Calu3 (cell line): ENCODE measurements at regions not wholly inside any gene's neighbourhood (a gene's known extent, or its start where the extent isn't known, plus 50 kb on each side); places are given as distances from the start of the nearest gene placed in this dataset.

Source experiments
- BruUV-seq: library from RNA; stranded (reverse); fragments of 400-500 nt; replicated peaks from 2 replicates; lab custom pipeline; 2021; lab: Mats Ljungman, UMichigan
- CTCF ChIA-PET: fragments of 300-600 bp; sonication (Branson Sonifier 250); formaldehyde crosslinking; loops from one replicate; lab custom pipeline; 2022; ENCODE audit warnings: antibody characterized with exemption; lab: Charles Lee
- DNase-seq: peaks from one replicate; pipeline ENCODE4 v3.0.0; 2022
- H3K27ac Mint-ChIP-seq: one replicate; pipeline ENCODE4 v1.8.0; 2022; ENCODE audit warnings: mixed read lengths; ENCODE audit not compliant: unreplicated experiment
- H3K27me3 Mint-ChIP-seq: one replicate; pipeline ENCODE4 v1.8.0; 2022; ENCODE audit warnings: mixed read lengths; ENCODE audit not compliant: unreplicated experiment
- H3K36me3 Mint-ChIP-seq: one replicate; pipeline ENCODE4 v1.8.0; 2022; ENCODE audit warnings: mild to moderate bottlenecking, moderate library complexity, mixed read lengths; ENCODE audit not compliant: insufficient read depth, unreplicated experiment
- H3K4me1 Mint-ChIP-seq: one replicate; pipeline ENCODE4 v1.8.0; 2022; ENCODE audit warnings: mild to moderate bottlenecking, low read depth, mixed read lengths; ENCODE audit not compliant: unreplicated experiment
- H3K4me3 Mint-ChIP-seq: one replicate; pipeline ENCODE4 v1.8.0; 2022; ENCODE audit warnings: mild to moderate bottlenecking, low read depth, moderate library complexity, mixed read lengths; ENCODE audit not compliant: unreplicated experiment
- H3K9me3 Mint-ChIP-seq: one replicate; pipeline ENCODE4 v1.8.0; 2022; ENCODE audit warnings: low read depth, mixed read lengths; ENCODE audit not compliant: unreplicated experiment
- intact Hi-C: fragments of 100-400 bp; cut with micrococcal nuclease; formaldehyde crosslinking; loops from one replicate; pipeline ENCODE4 v1.10.0; 2022; ENCODE audit not compliant: unreplicated experiment
- TF ChIP-seq, protein P1 (sequence below): fragments of 200-600 bp; IDR thresholded peaks from one replicate; pipeline ENCODE4 v1.8.0; 2022; ENCODE audit warnings: antibody characterized with exemption; ENCODE audit not compliant: unreplicated experiment

GRCh38 chr6:113317891-113318574 is 539.1 kb upstream of the MARCKS start:
- Mint-ChIP-seq H3K27ac (no peak overlapping the region), H3K4me3 (no peak overlapping the region), H3K36me3 (no peaks in the 10 kb centered on the region), H3K27me3 (no peaks in the 10 kb centered on the region), H3K9me3 (no peaks in the 10 kb centered on the region), H3K4me1 (peaks cover 7% of the 10 kb centered on the region)
- CTCF ChIA-PET, result no interaction called here
- no peak for DNase-seq
- intact Hi-C loops, result no loop called here
- TF ChIP-seq, protein P1, sequence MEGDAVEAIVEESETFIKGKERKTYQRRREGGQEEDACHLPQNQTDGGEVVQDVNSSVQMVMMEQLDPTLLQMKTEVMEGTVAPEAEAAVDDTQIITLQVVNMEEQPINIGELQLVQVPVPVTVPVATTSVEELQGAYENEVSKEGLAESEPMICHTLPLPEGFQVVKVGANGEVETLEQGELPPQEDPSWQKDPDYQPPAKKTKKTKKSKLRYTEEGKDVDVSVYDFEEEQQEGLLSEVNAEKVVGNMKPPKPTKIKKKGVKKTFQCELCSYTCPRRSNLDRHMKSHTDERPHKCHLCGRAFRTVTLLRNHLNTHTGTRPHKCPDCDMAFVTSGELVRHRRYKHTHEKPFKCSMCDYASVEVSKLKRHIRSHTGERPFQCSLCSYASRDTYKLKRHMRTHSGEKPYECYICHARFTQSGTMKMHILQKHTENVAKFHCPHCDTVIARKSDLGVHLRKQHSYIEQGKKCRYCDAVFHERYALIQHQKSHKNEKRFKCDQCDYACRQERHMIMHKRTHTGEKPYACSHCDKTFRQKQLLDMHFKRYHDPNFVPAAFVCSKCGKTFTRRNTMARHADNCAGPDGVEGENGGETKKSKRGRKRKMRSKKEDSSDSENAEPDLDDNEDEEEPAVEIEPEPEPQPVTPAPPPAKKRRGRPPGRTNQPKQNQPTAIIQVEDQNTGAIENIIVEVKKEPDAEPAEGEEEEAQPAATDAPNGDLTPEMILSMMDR, result no peak
- BruUV-seq, result no TSS peak

DNA sequence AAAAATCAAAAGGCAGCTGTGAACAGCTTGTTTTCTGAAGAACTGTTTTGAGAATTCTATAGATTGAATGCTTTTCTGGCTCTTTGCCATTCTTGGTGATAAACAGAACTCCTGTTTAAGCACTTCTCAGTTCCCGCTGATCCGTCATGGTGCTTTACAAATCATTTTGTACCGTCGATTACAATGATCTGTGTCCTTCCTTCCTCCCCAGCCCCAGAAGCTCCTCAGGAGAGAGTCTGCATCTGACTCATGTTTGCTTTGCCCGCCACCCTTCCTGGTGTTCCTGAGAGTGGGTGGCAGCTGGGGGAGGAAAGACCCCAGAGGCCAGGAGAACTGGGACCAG is 538.6 kb upstream of the MARCKS start:
- no peak overlapping the region for H3K27ac Mint-ChIP-seq
- peaks cover 7% of the 10 kb centered on the region for H3K4me1 Mint-ChIP-seq
- H3K4me3 Mint-ChIP-seq, result no peak overlapping the region
- H3K36me3 Mint-ChIP-seq, result no peaks in the 10 kb centered on the region
- intact Hi-C loops, result no loop called here
- H3K9me3 Mint-ChIP-seq, result no peaks in the 10 kb centered on the region
- CTCF ChIA-PET, result no interaction called here
- no peak for DNase-seq
- no TSS peak for BruUV-seq
- H3K27me3 Mint-ChIP-seq, result no peaks in the 10 kb centered on the region
- TF ChIP-seq, protein P1, result no peak

- intact Hi-C loops, result no loop called here
- Mint-ChIP-seq H3K4me3 (no peak overlapping the region), H3K9me3 (no peaks in the 10 kb centered on the region), H3K27me3 (no peaks in the 10 kb centered on the region), H3K27ac (no peak overlapping the region), H3K4me1 (peaks cover 7% of the 10 kb centered on the region), H3K36me3 (no peaks in the 10 kb centered on the region)
- TF ChIP-seq, protein P1, result no peak
- BruUV-seq, result no TSS peak
- CTCF ChIA-PET, result interaction anchor here (0.6 kb wide), 1 partner anchor 16 kb away, joined by 4 read pairs; no protein-coding TSS in a partner anchor
- no peak for DNase-seq
These were observed 536.5 kb upstream of the MARCKS start for GRCh38 chr6:113320653-113321052.

DNA sequence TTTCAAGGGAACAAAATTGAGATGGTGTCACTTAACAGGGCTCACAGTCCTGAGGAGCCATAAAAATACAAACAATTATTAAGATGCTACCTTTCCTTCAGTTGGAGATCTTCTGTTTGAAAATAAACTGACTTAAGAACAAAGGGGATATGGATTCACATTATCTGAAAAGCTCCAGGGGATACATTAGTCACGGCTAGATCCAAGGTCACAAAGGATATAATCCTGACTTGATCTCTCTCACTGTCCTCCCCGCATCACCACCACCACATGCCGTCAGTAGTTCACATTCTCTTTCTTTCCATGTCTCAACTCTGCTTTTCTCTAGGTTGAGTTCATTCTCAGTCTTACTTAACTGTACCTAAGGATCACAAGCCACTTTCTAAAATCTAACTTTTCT is 530.4 kb upstream of the MARCKS start:
- H3K27me3 Mint-ChIP-seq, result no peaks in the 10 kb centered on the region
- TF ChIP-seq, protein P1, result no peak
- BruUV-seq, result no TSS peak
- no peaks in the 10 kb centered on the region for H3K9me3 Mint-ChIP-seq
- H3K36me3 Mint-ChIP-seq, result no peaks in the 10 kb centered on the region
- intact Hi-C loops, result no loop called here
- no peak overlapping the region for H3K27ac Mint-ChIP-seq
- H3K4me1 Mint-ChIP-seq, result no peaks in the 10 kb centered on the region
- no peak for DNase-seq
- no peak overlapping the region for H3K4me3 Mint-ChIP-seq
- CTCF ChIA-PET, result interaction anchor here (0.6 kb wide), 1 partner anchor 430 kb away, joined by 3 read pairs; no protein-coding TSS in a partner anchor
